ENCODE measurements at regions not wholly inside any gene's neighbourhood (a gene's known extent, or its start where the extent isn't known, plus 50 kb on each side); places are given as distances from the start of the nearest gene placed in this dataset.

DNA sequence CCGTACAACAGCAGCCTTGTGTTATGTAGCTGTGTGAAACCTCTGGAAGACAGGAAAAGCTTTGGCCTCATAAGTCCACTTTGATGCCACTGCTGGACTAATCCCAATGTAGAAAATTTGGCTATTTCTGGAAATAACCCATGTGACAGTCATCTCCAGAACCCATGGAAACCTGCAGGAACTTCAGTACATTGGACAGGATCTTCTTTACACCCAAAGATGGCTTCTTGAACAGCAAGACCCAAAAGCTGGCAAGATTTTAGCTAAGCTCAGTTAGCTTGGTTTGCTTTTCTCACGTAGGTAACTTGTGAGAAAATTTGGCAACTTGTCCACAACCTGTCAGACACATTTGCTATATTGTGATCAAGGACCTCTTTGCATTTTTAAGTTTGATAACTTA lies 74.8 kb upstream of the RCN1 start:
- TF ChIP-seq CTCF (IDR thresholded peaks at IDR 0.05; ENCODE audit: low read depth, low read length) (no peak), EZH2phosphoT487 (IDR thresholded peaks at IDR 0.05; ENCODE audit: low read depth) (no peak)
